Astrocyte (in vitro differentiated cells and primary cell): ENCODE measurements at regions not wholly inside any gene's neighbourhood (a gene's known extent, or its start where the extent isn't known, plus 50 kb on each side); places are given as distances from the start of the nearest gene placed in this dataset.
"Not testable (repeated sequence)": the region's sequence is repeated elsewhere in the genome, so short reads cannot be mapped to it uniquely, and the experiment has no call there.

Experiments used
- DNase-seq: peaks from one replicate; pipeline ENCODE4 v3.0.0-alpha.2; 2010; ENCODE audit warnings: low read depth
- FAIRE-seq: peaks from 2 replicates; lab custom pipeline; 2011; peaks lifted over from hg19 to GRCh38; lab: Jason Lieb, UNC
- H2AFZ ChIP-seq: 2 replicates; pipeline ENCODE4 v1.6.0; 2012; ENCODE audit warnings: low read depth, low read length, inconsistent platforms
- H3K27ac ChIP-seq: 2 replicates; pipeline ENCODE4 v1.5.1; 2011; ENCODE audit warnings: low read depth, low read length, inconsistent platforms
- H3K27me3 ChIP-seq: 2 replicates; pipeline ENCODE4 v1.6.0; 2011; ENCODE audit warnings: low read length, inconsistent platforms; ENCODE audit not compliant: insufficient read depth
- H3K36me3 ChIP-seq: 2 replicates; pipeline ENCODE4 v1.5.1; 2011; ENCODE audit warnings: low read length, inconsistent platforms; ENCODE audit not compliant: insufficient read depth
- H3K4me1 ChIP-seq: 2 replicates; pipeline ENCODE4 v1.5.1; 2011; ENCODE audit warnings: low read length, inconsistent platforms; ENCODE audit not compliant: insufficient read depth
- H3K4me2 ChIP-seq: 2 replicates; pipeline ENCODE4 v1.6.0; 2012; ENCODE audit warnings: low read length, inconsistent platforms
- H3K4me3 ChIP-seq: 2 replicates; pipeline ENCODE4 v1.5.1; 2011; ENCODE audit warnings: low read depth, mild to moderate bottlenecking, low read length, inconsistent platforms; ENCODE audit not compliant: insufficient read depth
- H3K79me2 ChIP-seq: 2 replicates; pipeline ENCODE4 v1.6.0; 2012; ENCODE audit warnings: mild to moderate bottlenecking, low read length, inconsistent platforms; ENCODE audit not compliant: insufficient read depth
- H3K9ac ChIP-seq: 2 replicates; pipeline ENCODE4 v1.6.0; 2012; ENCODE audit warnings: mild to moderate bottlenecking, low read length, inconsistent platforms
- H3K9me3 ChIP-seq: 2 replicates; pipeline ENCODE4 v1.5.1; 2012; ENCODE audit warnings: low read depth, mild to moderate bottlenecking, low read length, inconsistent platforms; ENCODE audit not compliant: insufficient read depth
- H4K20me1 ChIP-seq: 2 replicates; pipeline ENCODE4 v1.6.0; 2012; ENCODE audit warnings: low read length, inconsistent platforms; ENCODE audit not compliant: insufficient read depth
- H3K27ac Mint-ChIP-seq: one replicate; pipeline ENCODE4 v1.8.0; 2021; ENCODE audit warnings: mild to moderate bottlenecking, mixed read lengths; ENCODE audit not compliant: unreplicated experiment
- H3K27me3 Mint-ChIP-seq: one replicate; pipeline ENCODE4 v1.8.0; 2021; ENCODE audit warnings: low read depth, mixed read lengths; ENCODE audit not compliant: unreplicated experiment
- H3K36me3 Mint-ChIP-seq: one replicate; pipeline ENCODE4 v1.8.0; 2021; ENCODE audit warnings: low read depth, mixed read lengths; ENCODE audit not compliant: unreplicated experiment
- H3K4me1 Mint-ChIP-seq: one replicate; pipeline ENCODE4 v1.8.0; 2021; ENCODE audit warnings: low read depth, mixed read lengths; ENCODE audit not compliant: unreplicated experiment
- H3K4me3 Mint-ChIP-seq: one replicate; pipeline ENCODE4 v1.8.0; 2021; ENCODE audit warnings: mild to moderate bottlenecking, moderate library complexity, mixed read lengths; ENCODE audit not compliant: unreplicated experiment
- H3K9me3 Mint-ChIP-seq: one replicate; pipeline ENCODE4 v1.8.0; 2021; ENCODE audit warnings: mild to moderate bottlenecking, mixed read lengths; ENCODE audit not compliant: unreplicated experiment
- CTCF ChIP-seq: IDR thresholded peaks from 2 replicates; pipeline ENCODE4 v1.5.1; 2011; ENCODE audit warnings: low read depth, mild to moderate bottlenecking, inconsistent platforms, low read length, moderate library complexity; ENCODE audit not compliant: insufficient read depth
- EZH2 ChIP-seq: IDR thresholded peaks from 2 replicates; pipeline ENCODE4 v1.6.1; 2012; ENCODE audit warnings: mild to moderate bottlenecking, low read length, inconsistent platforms; ENCODE audit not compliant: insufficient read depth

GRCh38 chr9:65421486-65421885, 136.5 kb upstream of the FOXD4L5 start:
- not testable (repeated sequence) for FAIRE-seq, H3K4me3 Mint-ChIP-seq, H3K9ac ChIP-seq, H4K20me1 ChIP-seq, H3K27ac ChIP-seq, H3K79me2 ChIP-seq, H3K27me3 ChIP-seq, H3K9me3 ChIP-seq, DNase-seq, H3K36me3 Mint-ChIP-seq, H3K4me2 ChIP-seq, H3K27ac Mint-ChIP-seq, H3K4me1 ChIP-seq, H3K27me3 Mint-ChIP-seq, H2AFZ ChIP-seq, H3K4me3 ChIP-seq, H3K4me1 Mint-ChIP-seq, H3K36me3 ChIP-seq
- peaks cover 16% of the 10 kb centered on the region for H3K9me3 Mint-ChIP-seq

- no peaks in the 10 kb centered on the region for H3K36me3 Mint-ChIP-seq
These were observed 135.8 kb upstream of the FOXD4L5 start for GRCh38 chr9:65420771-65421170.

GRCh38 chr9:65418966-65419365, 134.0 kb upstream of the FOXD4L5 start:
- H3K4me1 ChIP-seq, H3K4me3 ChIP-seq, H3K27me3 Mint-ChIP-seq, H3K4me2 ChIP-seq, H3K79me2 ChIP-seq, H3K9ac ChIP-seq, H4K20me1 ChIP-seq, DNase-seq, H3K27ac Mint-ChIP-seq, FAIRE-seq, H3K4me1 Mint-ChIP-seq, H2AFZ ChIP-seq, H3K9me3 Mint-ChIP-seq, H3K36me3 ChIP-seq, H3K36me3 Mint-ChIP-seq, H3K27ac ChIP-seq, H3K9me3 ChIP-seq, H3K4me3 Mint-ChIP-seq, H3K27me3 ChIP-seq: not testable (repeated sequence)

More at GRCh38 chr9:65420771-65421170, 135.8 kb upstream of the FOXD4L5 start:
- Mint-ChIP-seq H3K9me3 (peaks cover 16% of the 10 kb centered on the region), H3K27me3 (no peaks in the 10 kb centered on the region), H3K4me1 (no peaks in the 10 kb centered on the region), H3K4me3 (no peak overlapping the region), H3K27ac (no peak overlapping the region)
- Histone ChIP-seq H4K20me1 (no peaks in the 10 kb centered on the region), H3K36me3 (no peaks in the 10 kb centered on the region), H3K27ac (no peak overlapping the region), H3K79me2 (no peaks in the 10 kb centered on the region), H3K9ac (no peak overlapping the region), H3K27me3 (no peaks in the 10 kb centered on the region), H2AFZ (no peak overlapping the region), H3K4me3 (no peak overlapping the region), H3K4me2 (no peak overlapping the region), H3K4me1 (no peaks in the 10 kb centered on the region), H3K9me3 (peaks cover 5% of the 10 kb centered on the region)
- FAIRE-seq (no peak), DNase-seq (no peak)
- TF ChIP-seq CTCF (no peak), EZH2 (no peak)

GRCh38 chr9:65416948-65417347, 131.9 kb upstream of the FOXD4L5 start:
- H3K9ac ChIP-seq, H3K4me1 ChIP-seq, H3K4me2 ChIP-seq, H3K27ac ChIP-seq, H3K36me3 ChIP-seq, H2AFZ ChIP-seq, H3K79me2 ChIP-seq, H3K4me3 ChIP-seq, H3K36me3 Mint-ChIP-seq, H3K27ac Mint-ChIP-seq, H4K20me1 ChIP-seq, H3K4me1 Mint-ChIP-seq, H3K4me3 Mint-ChIP-seq, DNase-seq, H3K27me3 ChIP-seq, FAIRE-seq, H3K27me3 Mint-ChIP-seq: not testable (repeated sequence)
- peaks cover 10% of the 10 kb centered on the region for H3K9me3 ChIP-seq
- peaks cover 13% of the 10 kb centered on the region for H3K9me3 Mint-ChIP-seq

- H2AFZ ChIP-seq, FAIRE-seq, H3K4me2 ChIP-seq, H3K4me1 Mint-ChIP-seq, H3K4me3 ChIP-seq, H3K27me3 ChIP-seq, H4K20me1 ChIP-seq, H3K4me1 ChIP-seq, H3K27ac Mint-ChIP-seq, H3K27me3 Mint-ChIP-seq, H3K4me3 Mint-ChIP-seq, H3K9ac ChIP-seq, H3K36me3 ChIP-seq, H3K79me2 ChIP-seq, H3K27ac ChIP-seq, H3K36me3 Mint-ChIP-seq, DNase-seq: not testable (repeated sequence)
- H3K9me3 ChIP-seq, result peaks cover 10% of the 10 kb centered on the region
- peaks cover 18% of the 10 kb centered on the region for H3K9me3 Mint-ChIP-seq
These were observed 129.2 kb upstream of the FOXD4L5 start for GRCh38 chr9:65414249-65414648.
